Gastrocnemius medialis (tissue), 4 donors: ENCODE measurements at regions not wholly inside any gene's neighbourhood (a gene's known extent, or its start where the extent isn't known, plus 50 kb on each side); places are given as distances from the start of the nearest gene placed in this dataset.

Source experiments
- POLR2A ChIP-seq, 2 donors: fragments of 450-650 bp; IDR thresholded peaks; one replicate each; pipeline ENCODE4 v1.6.1; 2017; ENCODE audit warnings: antibody characterized with exemption in 2 of 2, mild to moderate bottlenecking in 2 of 2, moderate library complexity in 2 of 2
- TF ChIP-seq, protein P1 (sequence below), 5 experiments: fragments of 450-650 bp in 3 of 5; fragments of 200-600 bp in 2 of 5; sonication (generic) in 2 of 5; IDR thresholded peaks in 4 of 5; conservative IDR thresholded peaks in 1 of 5; 1 replicate in 4 of 5; 2 replicates in 1 of 5; pipeline ENCODE4 v1.5.1; 2016 to 2019; ENCODE audit warnings: antibody characterized with exemption in 5 of 5, mild to moderate bottlenecking in 3 of 5, moderate library complexity in 3 of 5

GRCh38 chr3:20456511-20456910, 270.5 kb upstream of the SGO1 start:
- TF ChIP-seq, protein P1, sequence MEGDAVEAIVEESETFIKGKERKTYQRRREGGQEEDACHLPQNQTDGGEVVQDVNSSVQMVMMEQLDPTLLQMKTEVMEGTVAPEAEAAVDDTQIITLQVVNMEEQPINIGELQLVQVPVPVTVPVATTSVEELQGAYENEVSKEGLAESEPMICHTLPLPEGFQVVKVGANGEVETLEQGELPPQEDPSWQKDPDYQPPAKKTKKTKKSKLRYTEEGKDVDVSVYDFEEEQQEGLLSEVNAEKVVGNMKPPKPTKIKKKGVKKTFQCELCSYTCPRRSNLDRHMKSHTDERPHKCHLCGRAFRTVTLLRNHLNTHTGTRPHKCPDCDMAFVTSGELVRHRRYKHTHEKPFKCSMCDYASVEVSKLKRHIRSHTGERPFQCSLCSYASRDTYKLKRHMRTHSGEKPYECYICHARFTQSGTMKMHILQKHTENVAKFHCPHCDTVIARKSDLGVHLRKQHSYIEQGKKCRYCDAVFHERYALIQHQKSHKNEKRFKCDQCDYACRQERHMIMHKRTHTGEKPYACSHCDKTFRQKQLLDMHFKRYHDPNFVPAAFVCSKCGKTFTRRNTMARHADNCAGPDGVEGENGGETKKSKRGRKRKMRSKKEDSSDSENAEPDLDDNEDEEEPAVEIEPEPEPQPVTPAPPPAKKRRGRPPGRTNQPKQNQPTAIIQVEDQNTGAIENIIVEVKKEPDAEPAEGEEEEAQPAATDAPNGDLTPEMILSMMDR (IDR thresholded peaks at IDR 0.05 in 4 of 5, conservative IDR thresholded peaks at IDR 0.05 in 1 of 5) = no peak
- no peak for TF ChIP-seq POLR2A (IDR thresholded peaks at IDR 0.05)
